ENCODE measurements at regions not wholly inside any gene's neighbourhood (a gene's known extent, or its start where the extent isn't known, plus 50 kb on each side); places are given as distances from the start of the nearest gene placed in this dataset.

DNA sequence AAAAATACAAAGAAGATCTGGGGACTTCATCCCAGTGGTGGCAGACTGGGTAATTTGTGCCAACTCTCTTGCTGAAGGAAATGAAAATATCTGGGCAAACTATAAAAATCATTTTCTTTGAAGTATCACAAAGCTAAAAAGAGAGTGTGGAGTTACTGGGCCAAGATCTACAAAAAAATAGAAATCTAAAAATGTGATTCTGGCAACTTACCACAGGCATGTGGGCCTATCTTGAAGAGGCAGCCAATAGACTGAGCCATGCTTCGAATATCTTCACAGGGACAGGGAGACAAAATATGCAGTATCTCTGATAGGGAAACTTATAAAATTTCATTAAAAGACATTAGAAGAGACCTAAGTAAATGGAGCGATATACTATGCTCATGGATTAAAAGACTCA, 168.8 kb downstream of the RCHY1 start:
- CTCF ChIA-PET (ENCODE audit: low intra/inter-chr PET ratio, low total read pairs) = no interaction called here

More for the DNA sequence above, 168.8 kb downstream of the RCHY1 start:
- ATAC-seq = no peak
- Histone ChIP-seq H3K36me3 (replicated peaks in 1 of 2; ENCODE audit: control insufficient read depth in 1 of 2, insufficient read depth in 2 of 2, low read length in 2 of 2) (no peaks in the 10 kb centered on the region), H3K9me3 (ENCODE audit: low read length) (no peaks in the 10 kb centered on the region), H3K9ac (ENCODE audit: insufficient read depth, low read depth, low read length) (no peak overlapping the region), H3K27me3 (ENCODE audit: control insufficient read depth in 1 of 2, insufficient read depth in 2 of 2, low read length in 2 of 2) (no peaks in the 10 kb centered on the region), H3K79me2 (ENCODE audit: insufficient read depth, low read length) (no peaks in the 10 kb centered on the region), H4K20me1 (ENCODE audit: insufficient read depth, low read length) (no peaks in the 10 kb centered on the region), H2AFZ (ENCODE audit: low read length) (no peak overlapping the region), H3K4me2 (ENCODE audit: low read depth, low read length) (no peak overlapping the region), H3K4me1 (ENCODE audit: insufficient read depth, low read length) (no peaks in the 10 kb centered on the region), H3K27ac (ENCODE audit: extremely low read length, insufficient read depth, low read length) (no peak overlapping the region), H3K4me3 (replicated peaks in 1 of 3; ENCODE audit: insufficient read depth in 1 of 3, low read depth in 2 of 3, low read length in 3 of 3) (no peak overlapping the region)
- intact Hi-C loops (cut with micrococcal nuclease; ENCODE audit: unreplicated experiment) (no loop called here), in situ Hi-C loops (cut with HindIII; ENCODE audit: extremely low pct_ligation_motif_present, low pct_unique_long_range_greater_than_20kb) (no loop called here)
- no peak for DNase-seq (ENCODE audit: low spot score)
- TF ChIP-seq TFDP1 (CRISPR knock-in tag; IDR thresholded peaks at IDR 0.05; ENCODE audit: borderline replicate concordance) (no peak), ZNF891 (CRISPR knock-in tag; IDR thresholded peaks at IDR 0.05) (no peak), ZNF883 (CRISPR knock-in tag; IDR thresholded peaks at IDR 0.05; ENCODE audit: not compliant biosample characterization) (no peak), BCL3 (CRISPR knock-in tag; IDR thresholded peaks at IDR 0.05) (no peak), MATR3 (CRISPR knock-in tag; IDR thresholded peaks at IDR 0.05) (no peak), MZF1 (CRISPR knock-in tag; IDR thresholded peaks at IDR 0.05; ENCODE audit: borderline replicate concordance) (no peak), ZNF503 (CRISPR knock-in tag; IDR thresholded peaks at IDR 0.05) (no peak), ZNF703 (CRISPR knock-in tag; IDR thresholded peaks at IDR 0.05; ENCODE audit: borderline replicate concordance) (no peak), FOXC1 (CRISPR knock-in tag; IDR thresholded peaks at IDR 0.05; ENCODE audit: borderline replicate concordance) (no peak), TBX3 (IDR thresholded peaks at IDR 0.05; ENCODE audit: borderline replicate concordance) (no peak), RFX5 (IDR thresholded peaks at IDR 0.05; ENCODE audit: low read depth, low read length) (no peak), PPARG (CRISPR knock-in tag; conservative IDR thresholded peaks at IDR 0.05) (no peak)
- BruUV-seq (replicated peaks) = no TSS peak
- 0% methylated on average over 2 of the region's 2 CpGs for WGBS (ENCODE audit: low lambda C conversion rate)
- POLR2A ChIA-PET = no interaction called here
- no peak for FAIRE-seq
